SK-N-SH (cell line): ENCODE measurements at regions not wholly inside any gene's neighbourhood (a gene's known extent, or its start where the extent isn't known, plus 50 kb on each side); places are given as distances from the start of the nearest gene placed in this dataset.

Experiments used
- CTCF ChIA-PET: fragments of 300-600, 350-600 bp; formaldehyde crosslinking; extraction: SDS; loops from one replicate; lab custom pipeline; 2021; lab: Yijun Ruan, JAX
- POLR2A ChIA-PET: fragments of 350-600 bp; sonication (Branson Sonifier 250); formaldehyde crosslinking; extraction: SDS; loops from one replicate; lab custom pipeline; 2020; ENCODE audit warnings: antibody characterized with exemption, inconsistent platforms; lab: Yijun Ruan, JAX
- DNase-seq: peaks from one replicate; pipeline ENCODE4 v3.0.0; 2012
- H2AFZ ChIP-seq: fragments of 200-600 bp; sonication (generic); 2 replicates; pipeline ENCODE4 v1.8.1; 2016; ENCODE audit warnings: antibody characterized with exemption, mild to moderate bottlenecking, low read depth
- H3F3A ChIP-seq: fragments of 200-600 bp; sonication (generic); replicated peaks from 2 replicates; pipeline ENCODE3; 2016; ENCODE audit warnings: antibody characterized with exemption, mild to moderate bottlenecking; ENCODE audit not compliant: insufficient read depth
- H3K27ac ChIP-seq, 2 experiments: fragments of 200-500 bp in 1 of 2; fragments of 200-600 bp in 1 of 2; sonication (Bioruptor generic) in 1 of 2; sonication (generic), shearing (Covaris generic) in 1 of 2; 2 replicates each; pipeline versions ENCODE4 v1.5.1 to v1.6.1; 2014 to 2016; ENCODE audit warnings: low read depth in 2 of 2, inconsistent platforms in 1 of 2, low read length in 1 of 2, mild to moderate bottlenecking in 1 of 2, mixed read lengths in 1 of 2
- H3K27me3 ChIP-seq: fragments of 200-600 bp; sonication (generic), shearing (Covaris generic); 2 replicates; pipeline ENCODE4 v1.6.1; 2016; ENCODE audit warnings: mixed run types; ENCODE audit not compliant: insufficient read depth
- H3K36me3 ChIP-seq, 2 experiments: fragments of 200-500 bp in 1 of 2; fragments of 200-600 bp in 1 of 2; sonication (Bioruptor generic) in 1 of 2; sonication (generic) in 1 of 2; replicated peaks in 1 of 2; 2 replicates each; pipeline versions ENCODE3 to v1.5.1; 2014 to 2016; ENCODE audit warnings: low read length in 1 of 2, mild to moderate bottlenecking in 1 of 2; ENCODE audit not compliant: insufficient read depth in 2 of 2, control insufficient read depth in 1 of 2
- H3K4me1 ChIP-seq, 2 experiments: fragments of 200-500 bp in 1 of 2; fragments of 200-600 bp in 1 of 2; sonication (Bioruptor generic) in 1 of 2; sonication (generic), shearing (Covaris generic) in 1 of 2; 2 replicates each; pipeline versions ENCODE4 v1.5.1 to v1.6.1; 2014 to 2016; ENCODE audit warnings: low read depth in 1 of 2, low read length in 1 of 2, mixed run types in 1 of 2; ENCODE audit not compliant: insufficient read depth in 2 of 2, control insufficient read depth in 1 of 2
- H3K4me2 ChIP-seq: fragments of 200-600 bp; sonication (generic), shearing (Covaris generic); 2 replicates; pipeline ENCODE4 v1.6.1; 2017; ENCODE audit warnings: mixed run types
- H3K4me3 ChIP-seq, 2 experiments: fragments of 200-500 bp in 1 of 2; fragments of 200-600 bp in 1 of 2; sonication (Bioruptor generic) in 1 of 2; sonication (generic), shearing (Covaris generic) in 1 of 2; 2 replicates each; pipeline versions ENCODE4 v1.5.1 to v1.8.1; 2014 to 2016; ENCODE audit warnings: low read depth in 2 of 2, inconsistent platforms in 1 of 2, low read length in 1 of 2, mild to moderate bottlenecking in 1 of 2, mixed read lengths in 1 of 2, moderate library complexity in 1 of 2
- H3K79me2 ChIP-seq: fragments of 200-600 bp; sonication (generic); 2 replicates; pipeline ENCODE4 v1.8.1; 2017; ENCODE audit warnings: mild to moderate bottlenecking; ENCODE audit not compliant: insufficient read depth
- H3K9ac ChIP-seq: fragments of 200-600 bp; sonication (generic); 2 replicates; pipeline ENCODE4 v1.6.1; 2017; ENCODE audit warnings: mixed run types
- H3K9me2 ChIP-seq: fragments of 200-600 bp; sonication (generic); 2 replicates; pipeline ENCODE4 v1.6.1; 2017; ENCODE audit warnings: mixed run types
- H3K9me3 ChIP-seq: fragments of 200-600 bp; sonication (generic); 2 replicates; pipeline ENCODE4 v1.6.1; 2017; ENCODE audit warnings: mixed run types, mild to moderate bottlenecking, moderate library complexity
- H4K20me1 ChIP-seq: fragments of 200-600 bp; sonication (generic); 2 replicates; pipeline ENCODE4 v1.6.1; 2017; ENCODE audit warnings: mild to moderate bottlenecking, mixed run types; ENCODE audit not compliant: insufficient read depth
- EZH2phosphoT487 ChIP-seq: fragments of 200-600 bp; sonication (generic); IDR thresholded peaks from 2 replicates; pipeline ENCODE4 v1.6.1; 2017; ENCODE audit warnings: low read depth, mixed run types, mild to moderate bottlenecking, antibody characterized with exemption, moderate library complexity, borderline replicate concordance
- FOSL2 ChIP-seq: IDR thresholded peaks from 2 replicates; pipeline ENCODE4 v1.4.0; 2012; ENCODE audit warnings: low read depth, mild to moderate bottlenecking, moderate library complexity, borderline replicate concordance
- GATA2 ChIP-seq: sonication (generic); formaldehyde crosslinking; IDR thresholded peaks from 2 replicates; pipeline ENCODE4 v1.5.0; 2020; ENCODE audit warnings: mild to moderate bottlenecking, missing genetic modification reagents
- RAD21 ChIP-seq: IDR thresholded peaks from 2 replicates; pipeline ENCODE4 v1.6.1; 2012; ENCODE audit warnings: mild to moderate bottlenecking, low read length
- SIN3A ChIP-seq: IDR thresholded peaks from 2 replicates; pipeline ENCODE4 v1.6.1; 2012; ENCODE audit warnings: low read depth, mild to moderate bottlenecking, low read length, moderate library complexity, borderline replicate concordance
- SMC3 ChIP-seq: IDR thresholded peaks from 2 replicates; pipeline ENCODE4 v1.6.1; 2012; ENCODE audit warnings: low read depth, low read length, improper control_type of control experiment
- TCF12 ChIP-seq: IDR thresholded peaks from 2 replicates; pipeline ENCODE4 v1.4.0; 2012
- WGBS: methylation state at CpG from one replicate; pipeline ENCODE4 v1.1.6; 2017; ENCODE audit warnings: low lambda C conversion rate; 5-methylcytosine and 5-hydroxymethylcytosine counted together
- TF ChIP-seq, protein P1 (sequence below): IDR thresholded peaks from 2 replicates; pipeline ENCODE4 v1.4.0; 2012; ENCODE audit warnings: low read depth, borderline replicate concordance
- TF ChIP-seq, protein P2 (sequence below): IDR thresholded peaks from 2 replicates; pipeline ENCODE4 v1.4.0; 2012; ENCODE audit warnings: low read depth, borderline replicate concordance
- TF ChIP-seq, protein P3 (sequence below): IDR thresholded peaks from 2 replicates; pipeline ENCODE4; 2012

DNA sequence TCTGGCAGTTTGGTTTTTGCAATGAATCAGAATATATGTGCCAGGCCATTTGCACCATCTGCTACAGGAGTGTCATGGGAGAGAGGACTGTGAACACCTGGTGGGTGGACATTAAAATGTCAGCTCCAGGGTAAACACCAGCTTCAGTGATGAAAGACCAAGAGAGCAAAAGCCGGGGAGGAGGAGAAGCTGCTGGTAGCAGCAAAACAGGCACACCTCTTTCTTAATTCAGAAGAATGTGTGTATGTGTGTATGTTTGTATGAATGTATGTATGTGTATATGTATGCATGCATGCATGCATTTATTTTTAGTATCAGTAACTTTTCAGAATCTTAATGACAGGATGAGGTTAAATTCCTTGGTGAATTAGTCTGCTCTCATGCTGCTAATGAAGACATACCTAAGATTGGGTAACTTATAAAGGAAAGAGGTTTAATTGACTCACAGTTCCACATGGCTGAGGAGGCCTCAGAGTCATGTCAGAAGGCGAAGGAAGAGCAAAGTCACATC is 357.4 kb upstream of the PRICKLE1 start:
- CTCF ChIA-PET: interaction anchor here (0.8 kb wide), 1 partner anchor 9 kb away, joined by 3 read pairs; no protein-coding TSS in a partner anchor
- Histone ChIP-seq H3K27ac (no peak overlapping the region), H3K9me3 (no peaks in the 10 kb centered on the region), H2AFZ (no peak overlapping the region), H4K20me1 (no peaks in the 10 kb centered on the region), H3K9ac (no peak overlapping the region), H3K4me1 (no peaks in the 10 kb centered on the region), H3F3A (no peaks in the 10 kb centered on the region), H3K4me2 (no peak overlapping the region), H3K9me2 (no peaks in the 10 kb centered on the region), H3K79me2 (no peaks in the 10 kb centered on the region), H3K4me3 (no peak overlapping the region), H3K27me3 (no peaks in the 10 kb centered on the region), H3K36me3 (no peaks in the 10 kb centered on the region)
- POLR2A ChIA-PET: no interaction called here
- no peak for TF ChIP-seq EZH2phosphoT487
- TF ChIP-seq, protein P1, sequence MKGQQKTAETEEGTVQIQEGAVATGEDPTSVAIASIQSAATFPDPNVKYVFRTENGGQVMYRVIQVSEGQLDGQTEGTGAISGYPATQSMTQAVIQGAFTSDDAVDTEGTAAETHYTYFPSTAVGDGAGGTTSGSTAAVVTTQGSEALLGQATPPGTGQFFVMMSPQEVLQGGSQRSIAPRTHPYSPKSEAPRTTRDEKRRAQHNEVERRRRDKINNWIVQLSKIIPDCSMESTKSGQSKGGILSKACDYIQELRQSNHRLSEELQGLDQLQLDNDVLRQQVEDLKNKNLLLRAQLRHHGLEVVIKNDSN: no peak
- DNase-seq: no peak
- 27% methylated on average over 2 of the region's 2 CpGs for WGBS

DNA sequence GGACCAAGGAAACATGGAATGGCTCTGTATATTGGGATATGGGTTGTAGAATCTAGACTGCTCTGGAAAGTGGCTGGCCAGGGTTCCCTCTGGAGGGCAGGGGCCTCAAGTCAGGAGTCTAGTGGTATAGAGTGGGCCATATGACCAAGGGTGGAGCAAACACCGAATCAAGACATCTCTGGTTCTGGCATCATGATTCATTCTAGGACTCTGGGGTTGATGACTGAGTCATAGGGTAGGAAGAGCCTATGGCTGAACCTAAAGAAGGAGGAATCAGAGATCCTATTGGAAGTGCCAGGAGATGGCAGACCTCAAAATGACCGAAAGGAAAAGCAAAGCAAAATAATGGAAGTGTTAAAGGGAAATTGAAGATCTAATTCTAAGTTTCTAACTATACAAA is 356.4 kb upstream of the PRICKLE1 start:
- Histone ChIP-seq H3K9me2 (no peaks in the 10 kb centered on the region), H3K27ac (no peak overlapping the region), H3K79me2 (no peaks in the 10 kb centered on the region), H4K20me1 (no peaks in the 10 kb centered on the region), H3K36me3 (no peaks in the 10 kb centered on the region), H3K9ac (no peak overlapping the region), H3K27me3 (no peaks in the 10 kb centered on the region), H2AFZ (no peak overlapping the region), H3F3A (no peaks in the 10 kb centered on the region), H3K4me1 (no peaks in the 10 kb centered on the region), H3K4me2 (no peak overlapping the region), H3K4me3 (no peak overlapping the region), H3K9me3 (0 out of 2 replicates have a peak, but pooled peaks cover 2% of the 10 kb centered on the region)
- POLR2A ChIA-PET: no interaction called here
- CTCF ChIA-PET: no interaction called here
- DNase-seq: no peak
- no peak for TF ChIP-seq SMC3
- WGBS: 16% methylated on average over 2 of the region's 2 CpGs

DNA sequence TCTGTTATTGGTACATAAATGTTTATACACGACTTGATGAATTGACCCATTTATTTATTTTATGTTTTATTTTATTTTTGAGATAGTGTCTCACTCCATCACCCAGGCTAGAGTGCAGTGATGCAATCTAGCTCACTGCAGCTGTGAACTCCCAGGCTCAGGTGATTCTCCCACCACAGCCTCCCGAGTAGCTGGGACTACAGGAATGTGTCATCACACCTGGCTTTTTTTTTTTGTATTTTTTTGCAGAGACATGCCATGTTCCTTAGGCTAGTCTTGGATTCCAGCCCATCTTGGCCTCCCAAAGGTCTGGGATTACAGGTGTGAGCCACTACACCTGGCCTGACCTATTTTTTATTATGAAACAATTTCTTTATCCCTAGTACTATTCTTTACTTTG is 355.0 kb upstream of the PRICKLE1 start:
- TF ChIP-seq RAD21 (no peak), SIN3A (no peak), TCF12 (no peak), GATA2 (no peak), EZH2phosphoT487 (no peak), FOSL2 (no peak)
- TF ChIP-seq, protein P2, sequence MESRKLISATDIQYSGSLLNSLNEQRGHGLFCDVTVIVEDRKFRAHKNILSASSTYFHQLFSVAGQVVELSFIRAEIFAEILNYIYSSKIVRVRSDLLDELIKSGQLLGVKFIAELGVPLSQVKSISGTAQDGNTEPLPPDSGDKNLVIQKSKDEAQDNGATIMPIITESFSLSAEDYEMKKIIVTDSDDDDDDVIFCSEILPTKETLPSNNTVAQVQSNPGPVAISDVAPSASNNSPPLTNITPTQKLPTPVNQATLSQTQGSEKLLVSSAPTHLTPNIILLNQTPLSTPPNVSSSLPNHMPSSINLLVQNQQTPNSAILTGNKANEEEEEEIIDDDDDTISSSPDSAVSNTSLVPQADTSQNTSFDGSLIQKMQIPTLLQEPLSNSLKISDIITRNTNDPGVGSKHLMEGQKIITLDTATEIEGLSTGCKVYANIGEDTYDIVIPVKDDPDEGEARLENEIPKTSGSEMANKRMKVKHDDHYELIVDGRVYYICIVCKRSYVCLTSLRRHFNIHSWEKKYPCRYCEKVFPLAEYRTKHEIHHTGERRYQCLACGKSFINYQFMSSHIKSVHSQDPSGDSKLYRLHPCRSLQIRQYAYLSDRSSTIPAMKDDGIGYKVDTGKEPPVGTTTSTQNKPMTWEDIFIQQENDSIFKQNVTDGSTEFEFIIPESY: no peak
- TF ChIP-seq, protein P3, sequence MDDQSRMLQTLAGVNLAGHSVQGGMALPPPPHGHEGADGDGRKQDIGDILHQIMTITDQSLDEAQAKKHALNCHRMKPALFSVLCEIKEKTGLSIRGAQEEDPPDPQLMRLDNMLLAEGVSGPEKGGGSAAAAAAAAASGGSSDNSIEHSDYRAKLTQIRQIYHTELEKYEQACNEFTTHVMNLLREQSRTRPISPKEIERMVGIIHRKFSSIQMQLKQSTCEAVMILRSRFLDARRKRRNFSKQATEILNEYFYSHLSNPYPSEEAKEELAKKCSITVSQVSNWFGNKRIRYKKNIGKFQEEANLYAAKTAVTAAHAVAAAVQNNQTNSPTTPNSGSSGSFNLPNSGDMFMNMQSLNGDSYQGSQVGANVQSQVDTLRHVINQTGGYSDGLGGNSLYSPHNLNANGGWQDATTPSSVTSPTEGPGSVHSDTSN: no peak
- TF ChIP-seq, all 33 proteins: peak for 0

More for the DNA sequence above, 355.0 kb upstream of the PRICKLE1 start:
- H3K9ac ChIP-seq: no peak overlapping the region
- 12% methylated on average over 2 of the region's 2 CpGs for WGBS
- ChIA-PET POLR2A (no interaction called here), CTCF (no interaction called here)
- no peaks in the 10 kb centered on the region for H4K20me1 ChIP-seq
- 0 out of 2 replicates have a peak, but pooled peaks cover 2% of the 10 kb centered on the region for H3K9me3 ChIP-seq
- H3K36me3 ChIP-seq: no peaks in the 10 kb centered on the region
- no peaks in the 10 kb centered on the region for H3K27me3 ChIP-seq
- H3K79me2 ChIP-seq: no peaks in the 10 kb centered on the region
- H3K27ac ChIP-seq: no peak overlapping the region
- no peaks in the 10 kb centered on the region for H3K4me1 ChIP-seq
- H3K4me2 ChIP-seq: no peak overlapping the region
- no peak overlapping the region for H2AFZ ChIP-seq
- DNase-seq: no peak
- H3K4me3 ChIP-seq: no peak overlapping the region
- no peaks in the 10 kb centered on the region for H3F3A ChIP-seq
- no peaks in the 10 kb centered on the region for H3K9me2 ChIP-seq
